ENCODE measurements at regions not wholly inside any gene's neighbourhood (a gene's known extent, or its start where the extent isn't known, plus 50 kb on each side); places are given as distances from the start of the nearest gene placed in this dataset.

DNA sequence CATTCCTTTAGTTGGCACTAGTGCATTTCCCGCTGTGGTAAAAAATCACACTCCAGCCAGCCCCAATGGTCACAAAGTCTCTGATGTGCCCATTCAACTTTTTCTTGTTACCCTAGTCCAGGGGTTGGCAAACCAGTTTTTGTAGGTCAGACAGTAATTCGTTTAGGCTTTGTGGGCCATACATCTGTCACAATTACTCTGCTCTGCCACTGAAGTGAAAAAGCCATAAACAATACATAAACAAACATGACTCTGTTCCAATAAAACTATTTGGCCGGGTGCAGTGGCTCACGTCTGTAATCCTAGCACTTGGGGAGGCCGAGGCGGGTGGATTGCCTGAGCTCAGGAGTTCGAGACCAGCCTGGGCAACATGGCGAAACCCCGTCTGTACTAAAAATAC, 78.5 kb downstream of the POLR2M start:
- ATAC-seq = no peak
- TF ChIP-seq PPARA (CRISPR knock-in tag; IDR thresholded peaks at IDR 0.05; ENCODE audit: borderline replicate concordance) (no peak), PATZ1 (CRISPR knock-in tag; IDR thresholded peaks at IDR 0.05; ENCODE audit: borderline replicate concordance) (no peak), CSDC2 (CRISPR knock-in tag; IDR thresholded peaks at IDR 0.05) (no peak), RARB (CRISPR knock-in tag; IDR thresholded peaks at IDR 0.05) (no peak), CSRNP3 (CRISPR knock-in tag; IDR thresholded peaks at IDR 0.05) (no peak), ZFP30 (CRISPR knock-in tag; IDR thresholded peaks at IDR 0.05) (no peak), OSR1 (CRISPR knock-in tag; IDR thresholded peaks at IDR 0.05) (no peak), ZNF70 (CRISPR knock-in tag; IDR thresholded peaks at IDR 0.05) (no peak), POU6F1 (CRISPR knock-in tag; IDR thresholded peaks at IDR 0.05; ENCODE audit: borderline replicate concordance, low read depth) (no peak), GLIS3 (CRISPR knock-in tag; IDR thresholded peaks at IDR 0.05) (no peak), TCF4 (CRISPR knock-in tag; IDR thresholded peaks at IDR 0.05; ENCODE audit: borderline replicate concordance) (no peak), ZNF565 (CRISPR knock-in tag; conservative IDR thresholded peaks at IDR 0.05; ENCODE audit: low read depth) (no peak), TSHZ2 (CRISPR knock-in tag; IDR thresholded peaks at IDR 0.05) (no peak), BACH2 (CRISPR knock-in tag; IDR thresholded peaks at IDR 0.05; ENCODE audit: borderline replicate concordance) (no peak), ESRRG (CRISPR knock-in tag; IDR thresholded peaks at IDR 0.05) (no peak), SNAI2 (CRISPR knock-in tag; IDR thresholded peaks at IDR 0.05) (no peak), ARNTL (CRISPR knock-in tag; IDR thresholded peaks at IDR 0.05; ENCODE audit: borderline replicate concordance, low read depth) (no peak), ZC3H10 (CRISPR knock-in tag; IDR thresholded peaks at IDR 0.05) (no peak)
- TF ChIP-seq, protein P1, sequence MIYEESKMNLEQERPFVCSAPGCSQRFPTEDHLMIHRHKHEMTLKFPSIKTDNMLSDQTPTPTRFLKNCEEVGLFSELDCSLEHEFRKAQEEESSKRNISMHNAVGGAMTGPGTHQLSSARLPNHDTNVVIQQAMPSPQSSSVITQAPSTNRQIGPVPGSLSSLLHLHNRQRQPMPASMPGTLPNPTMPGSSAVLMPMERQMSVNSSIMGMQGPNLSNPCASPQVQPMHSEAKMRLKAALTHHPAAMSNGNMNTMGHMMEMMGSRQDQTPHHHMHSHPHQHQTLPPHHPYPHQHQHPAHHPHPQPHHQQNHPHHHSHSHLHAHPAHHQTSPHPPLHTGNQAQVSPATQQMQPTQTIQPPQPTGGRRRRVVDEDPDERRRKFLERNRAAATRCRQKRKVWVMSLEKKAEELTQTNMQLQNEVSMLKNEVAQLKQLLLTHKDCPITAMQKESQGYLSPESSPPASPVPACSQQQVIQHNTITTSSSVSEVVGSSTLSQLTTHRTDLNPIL (CRISPR knock-in tag; IDR thresholded peaks at IDR 0.05; ENCODE audit: low read depth) = no peak

DNA sequence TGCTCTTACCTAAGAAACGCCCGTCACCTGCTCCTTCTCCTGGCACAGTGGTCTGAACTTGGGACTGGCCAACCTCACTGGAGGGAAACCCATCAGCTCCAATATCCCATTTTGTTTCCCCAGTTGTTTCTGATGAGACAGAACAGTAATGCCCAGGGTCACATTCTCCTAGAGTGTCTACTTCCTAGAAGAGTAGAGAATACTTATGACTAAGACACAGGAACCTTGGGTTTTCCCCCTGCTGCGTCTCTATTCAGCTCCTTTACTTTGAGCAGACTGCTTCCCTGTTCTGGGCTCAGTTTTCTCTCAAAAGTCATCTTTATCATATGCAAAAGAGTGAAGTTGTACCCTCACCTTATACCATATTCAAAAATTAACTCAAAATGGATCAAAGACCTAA, 79.4 kb downstream of the POLR2M start:
- no peak for ATAC-seq
- no peak for TF ChIP-seq SNAI2 (CRISPR knock-in tag; IDR thresholded peaks at IDR 0.05)
- no peak for TF ChIP-seq CSRNP3 (CRISPR knock-in tag; IDR thresholded peaks at IDR 0.05)
- no peak for TF ChIP-seq ZC3H10 (CRISPR knock-in tag; IDR thresholded peaks at IDR 0.05)
- no peak for TF ChIP-seq TOX (CRISPR knock-in tag; IDR thresholded peaks at IDR 0.05; ENCODE audit: borderline replicate concordance)
- TF ChIP-seq ZNF8 (CRISPR knock-in tag; IDR thresholded peaks at IDR 0.05) = no peak
- TF ChIP-seq CSDC2 (CRISPR knock-in tag; IDR thresholded peaks at IDR 0.05) = no peak
